Heart left ventricle (tissue), 13 donors: ENCODE measurements at regions not wholly inside any gene's neighbourhood (a gene's known extent, or its start where the extent isn't known, plus 50 kb on each side); places are given as distances from the start of the nearest gene placed in this dataset.

ENCODE experiments used
- CTCF ChIP-seq, 12 donors: fragments of 200-600 bp; sonication (generic) in 4 of 12; IDR thresholded peaks; one replicate each; pipeline versions ENCODE4 v1.5.0 to v1.8.0; 2018 to 2022; ENCODE audit warnings: antibody characterized with exemption in 12 of 12, mild to moderate bottlenecking in 5 of 12
- POLR2A ChIP-seq, 2 donors: fragments of 450-650 bp; IDR thresholded peaks; one replicate each; pipeline ENCODE4 v1.6.1; 2017; ENCODE audit warnings: antibody characterized with exemption in 2 of 2, mild to moderate bottlenecking in 2 of 2, moderate library complexity in 2 of 2
- donor health status: ischemic (EF 13 %, LVEDD 7.1; RV severe dilation, severe dysfunction).
- donor health status: DM: no; HTN: yes; CAD: no.
- donor health status: DM: no; HTN: no; CAD: no.
- donor health status: ischemic (EF 25% LVEDD 6.9; RV normal size, moderate dysfunction).
- donor health status: ischemic (EF 25% LVEDD 5.7; RV mildly dilated, moderate dysfunction).
- donor health status: ischemic (EF 35%, LVEDD 5.7; RV mildly dilated, moderate dysfunction).
- donor health status: nonischemic (EF 11% LVEDD 7.7; RV severe dilation, severe dysfunction).
- donor health status: DM: yes; HTN: yes; CAD: no.
- donor health status: PGD.
- donor health status: ischemic (EF 29% LVEDD 5.4; RV normal size, mild dysfunction).
- donor health status: nonischemic (EF 23%, LVEDD 6.1; RV moderate dilation, normal function).

DNA sequence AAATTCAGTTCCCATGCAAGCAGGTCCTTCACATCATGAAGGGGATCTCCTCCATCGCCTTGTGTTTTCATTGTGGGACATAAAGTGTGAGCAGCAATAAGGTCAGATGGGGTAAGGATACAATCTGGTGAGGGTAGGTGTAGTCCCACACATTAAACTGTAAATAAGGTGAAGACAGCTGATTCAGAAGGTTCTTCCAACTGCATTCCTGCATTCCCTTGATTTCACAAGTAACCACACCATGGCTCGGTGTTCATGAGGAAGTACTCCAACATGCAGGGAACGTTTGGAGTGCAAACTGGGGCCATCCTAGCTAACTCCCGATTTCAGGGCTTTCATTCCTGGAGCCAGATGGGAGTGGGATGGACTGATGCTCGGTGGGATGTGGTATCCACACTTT lies 680.7 kb upstream of the TSPY4 start:
- TF ChIP-seq CTCF (IDR thresholded peaks at IDR 0.05) (no peak), POLR2A (IDR thresholded peaks at IDR 0.05) (no peak)
